Muscle layer of duodenum (tissue), 2 donors: ENCODE measurements at regions not wholly inside any gene's neighbourhood (a gene's known extent, or its start where the extent isn't known, plus 50 kb on each side); places are given as distances from the start of the nearest gene placed in this dataset.

ENCODE experiments used
- H3K27ac ChIP-seq: one replicate; pipeline ENCODE4 v1.7.0; 2013; ENCODE audit warnings: mild to moderate bottlenecking, low read length
- H3K27me3 ChIP-seq: one replicate; pipeline ENCODE4 v1.7.0; 2013; ENCODE audit warnings: low read depth, mild to moderate bottlenecking, control low read depth, low read length
- H3K36me3 ChIP-seq, 2 donors: one replicate each; pipeline ENCODE4 v1.7.0; 2013; ENCODE audit warnings: low read length in 2 of 2, control low read depth in 1 of 2, mild to moderate bottlenecking in 1 of 2; ENCODE audit not compliant: insufficient read depth in 2 of 2, control insufficient read depth in 1 of 2
- H3K4me1 ChIP-seq, 2 donors: one replicate each; pipeline ENCODE4 v1.7.0; 2013; ENCODE audit warnings: low read length in 2 of 2, mild to moderate bottlenecking in 2 of 2, control low read depth in 1 of 2, moderate library complexity in 1 of 2; ENCODE audit not compliant: insufficient read depth in 2 of 2, control insufficient read depth in 1 of 2
- H3K4me3 ChIP-seq, 2 donors: one replicate each; pipeline ENCODE4 v1.7.0; 2013; ENCODE audit warnings: low read length in 2 of 2, low read depth in 1 of 2, mild to moderate bottlenecking in 1 of 2
- H3K9me3 ChIP-seq, 2 donors: one replicate each; pipeline ENCODE4 v1.7.0; 2013; ENCODE audit warnings: low read length in 2 of 2, control low read depth in 1 of 2, mild to moderate bottlenecking in 1 of 2; ENCODE audit not compliant: control insufficient read depth in 1 of 2
- donor health status: healthy.

GRCh38 chr3:152197937-152198336 lies 70.8 kb upstream of the MBNL1 start:
- H3K9me3 ChIP-seq, result no peaks in the 10 kb centered on the region
- no peaks in the 10 kb centered on the region for H3K27me3 ChIP-seq
- H3K4me1 ChIP-seq, result peaks cover 4 to 20% of the 10 kb centered on the region in 2 donors
- no peaks in the 10 kb centered on the region for H3K36me3 ChIP-seq
- H3K4me3 ChIP-seq, result peak overlapping the region in 1 of 2 donors; percentile 19
- H3K27ac ChIP-seq, result peak overlapping the region; percentile 96

GRCh38 chr3:152198665-152199064 lies 70.1 kb upstream of the MBNL1 start:
- Histone ChIP-seq H3K4me1 (peaks cover 4 to 27% of the 10 kb centered on the region in 2 donors), H3K36me3 (no peaks in the 10 kb centered on the region), H3K4me3 (no peak overlapping the region), H3K27ac (peak overlapping the region; percentile 96), H3K27me3 (no peaks in the 10 kb centered on the region), H3K9me3 (no peaks in the 10 kb centered on the region)

- H3K36me3 ChIP-seq, result no peaks in the 10 kb centered on the region
- peaks cover 4 to 28% of the 10 kb centered on the region in 2 donors for H3K4me1 ChIP-seq
- H3K27me3 ChIP-seq, result no peaks in the 10 kb centered on the region
- peak overlapping the region; percentile 96 for H3K27ac ChIP-seq
- H3K4me3 ChIP-seq, result peak overlapping the region in 1 of 2 donors; percentile 49
- no peaks in the 10 kb centered on the region for H3K9me3 ChIP-seq
These were observed 69.5 kb upstream of the MBNL1 start for GRCh38 chr3:152199102-152199840.

GRCh38 chr3:152200476-152201420 lies 68.0 kb upstream of the MBNL1 start:
- Histone ChIP-seq H3K27ac (peak overlapping the region; percentile 96), H3K9me3 (no peaks in the 10 kb centered on the region), H3K4me3 (peak overlapping the region in 1 of 2 donors; percentile 49), H3K27me3 (no peaks in the 10 kb centered on the region), H3K36me3 (no peaks in the 10 kb centered on the region), H3K4me1 (peaks cover 4 to 28% of the 10 kb centered on the region in 2 donors)

GRCh38 chr3:152202976-152203626 lies 65.6 kb upstream of the MBNL1 start:
- peak overlapping the region; percentile 48 to 58 for H3K4me3 ChIP-seq
- no peaks in the 10 kb centered on the region for H3K9me3 ChIP-seq
- no peaks in the 10 kb centered on the region for H3K36me3 ChIP-seq
- H3K27ac ChIP-seq, result peak overlapping the region; percentile 96
- H3K27me3 ChIP-seq, result no peaks in the 10 kb centered on the region
- H3K4me1 ChIP-seq, result peaks cover 9 to 25% of the 10 kb centered on the region in 2 donors

- no peaks in the 10 kb centered on the region for H3K9me3 ChIP-seq
- H3K27me3 ChIP-seq, result no peaks in the 10 kb centered on the region
- H3K36me3 ChIP-seq, result no peaks in the 10 kb centered on the region
- H3K4me3 ChIP-seq, result peak overlapping the region; percentile 48 to 58
- peak overlapping the region; percentile 96 for H3K27ac ChIP-seq
- peaks cover 9 to 25% of the 10 kb centered on the region in 2 donors for H3K4me1 ChIP-seq
These were observed 65.1 kb upstream of the MBNL1 start for GRCh38 chr3:152203652-152204051.

- peak overlapping the region; percentile 96 for H3K27ac ChIP-seq
- H3K4me1 ChIP-seq, result peaks cover 9 to 25% of the 10 kb centered on the region in 2 donors
- no peaks in the 10 kb centered on the region for H3K27me3 ChIP-seq
- peak overlapping the region; percentile 48 to 58 for H3K4me3 ChIP-seq
- no peaks in the 10 kb centered on the region for H3K9me3 ChIP-seq
- no peaks in the 10 kb centered on the region for H3K36me3 ChIP-seq
These were observed 64.5 kb upstream of the MBNL1 start for GRCh38 chr3:152204218-152204617.

- Histone ChIP-seq H3K4me3 (peak overlapping the region; percentile 47 to 48), H3K36me3 (no peaks in the 10 kb centered on the region), H3K27me3 (no peaks in the 10 kb centered on the region), H3K9me3 (no peaks in the 10 kb centered on the region), H3K4me1 (peaks cover 9 to 18% of the 10 kb centered on the region in 2 donors), H3K27ac (peak overlapping the region; percentile 96)
These were observed 63.6 kb upstream of the MBNL1 start for GRCh38 chr3:152205097-152205593.

- Histone ChIP-seq H3K36me3 (no peaks in the 10 kb centered on the region), H3K9me3 (no peaks in the 10 kb centered on the region), H3K27ac (no peak overlapping the region), H3K4me1 (peaks cover 9 to 16% of the 10 kb centered on the region in 2 donors), H3K4me3 (no peak overlapping the region), H3K27me3 (no peaks in the 10 kb centered on the region)
These were observed 62.4 kb upstream of the MBNL1 start for GRCh38 chr3:152206243-152206760.

- H3K4me1 ChIP-seq, result peaks cover 6 to 7% of the 10 kb centered on the region in 2 donors
- no peaks in the 10 kb centered on the region for H3K36me3 ChIP-seq
- H3K27ac ChIP-seq, result no peak overlapping the region
- H3K4me3 ChIP-seq, result no peak overlapping the region
- H3K9me3 ChIP-seq, result no peaks in the 10 kb centered on the region
- H3K27me3 ChIP-seq, result no peaks in the 10 kb centered on the region
These were observed 60.3 kb upstream of the MBNL1 start for GRCh38 chr3:152208439-152208838.
